GM18511 (cell line): ENCODE measurements at regions not wholly inside any gene's neighbourhood (a gene's known extent, or its start where the extent isn't known, plus 50 kb on each side); places are given as distances from the start of the nearest gene placed in this dataset.

Source experiments
- ATAC-seq: cut with Tn5 transposase; IDR thresholded peaks from one replicate; pipeline ENCODE4 v1.9.1; 2021; ENCODE audit warnings: mild to moderate bottlenecking, moderate library complexity; ENCODE audit not compliant: unreplicated experiment

DNA sequence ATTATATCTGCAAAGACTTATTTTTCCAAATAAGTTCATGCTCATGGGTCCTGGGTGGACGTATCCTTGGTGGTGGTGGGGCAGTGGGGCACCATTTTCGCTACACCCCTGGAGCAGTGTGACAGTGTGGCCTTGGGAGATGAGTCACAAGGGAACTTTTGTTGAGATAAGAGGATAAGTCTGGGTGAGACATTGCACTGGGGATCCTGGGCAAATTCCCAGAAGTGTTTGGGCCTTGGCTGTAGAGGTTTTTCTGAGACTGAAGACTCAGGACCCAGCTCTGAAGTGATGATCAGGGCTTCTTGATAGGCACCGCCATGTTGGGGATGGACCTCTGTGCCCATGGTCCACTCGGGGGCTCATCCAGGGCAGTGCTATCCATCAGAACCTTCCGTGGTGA is 149.4 kb downstream of the MACROH2A1 start:
- ATAC-seq: no peak

DNA sequence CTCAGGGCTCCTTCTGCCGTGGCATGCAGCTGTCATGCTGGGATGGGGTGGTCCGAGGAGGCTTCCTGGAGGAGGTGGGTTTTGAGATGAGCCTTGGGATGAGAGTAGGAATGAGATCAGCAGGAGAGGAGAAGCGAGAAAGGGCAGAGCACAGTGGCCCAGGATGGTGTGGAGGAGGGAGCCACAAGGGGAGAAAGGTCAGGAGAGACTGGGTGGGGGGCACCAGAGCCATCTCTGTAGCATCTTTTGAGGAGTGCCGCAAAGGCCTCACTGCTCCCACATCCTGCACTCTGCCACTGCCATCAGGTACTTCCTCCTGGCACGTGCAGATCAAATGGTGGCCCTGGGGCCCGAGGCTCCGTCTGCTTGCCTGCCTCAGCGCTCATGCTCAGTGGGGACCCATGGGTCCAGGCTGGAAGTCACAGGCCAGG is 150.2 kb downstream of the MACROH2A1 start:
- no peak for ATAC-seq

DNA sequence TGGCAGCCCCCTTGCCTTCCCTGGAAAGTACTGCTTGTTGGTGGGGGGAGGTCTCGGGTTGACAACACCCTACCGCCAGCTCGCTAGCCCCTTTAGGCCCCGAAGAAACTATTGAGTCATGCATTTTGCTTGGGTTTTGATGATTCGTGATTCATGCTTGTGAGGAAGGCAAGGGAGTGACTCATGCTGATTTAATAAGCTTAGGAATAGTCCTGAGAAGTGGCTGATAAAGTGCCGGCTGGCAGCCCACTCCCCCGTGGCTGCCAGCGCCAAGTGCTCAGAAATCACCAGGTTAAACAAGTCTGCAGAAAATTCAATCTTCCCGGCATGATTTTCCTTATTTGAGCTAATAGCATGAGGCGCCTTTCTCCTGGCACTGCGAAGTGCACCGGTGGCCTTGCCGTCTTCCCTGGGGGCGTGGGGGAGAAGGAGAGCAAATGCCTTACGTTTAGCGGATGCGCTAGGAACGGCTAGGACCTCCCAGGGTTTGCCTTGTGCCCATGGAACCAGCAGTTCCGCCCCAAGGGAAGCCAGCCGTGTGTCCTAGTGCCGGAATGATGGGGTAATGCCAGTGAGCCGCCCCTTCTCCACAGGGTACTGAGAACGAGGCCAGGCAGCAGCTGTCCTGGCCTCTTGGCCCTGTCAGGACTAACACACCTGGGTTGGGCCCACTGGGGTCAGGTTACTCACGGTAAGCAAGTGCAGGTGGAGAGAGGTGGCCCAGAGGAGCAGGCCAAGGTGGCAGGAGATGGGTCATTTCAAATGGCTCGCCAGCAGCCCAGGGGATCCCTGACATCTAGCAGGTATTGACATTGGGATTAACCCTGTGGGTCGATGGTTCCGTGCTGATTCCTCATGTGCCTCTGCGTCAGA is 151.9 kb downstream of the MACROH2A1 start:
- ATAC-seq: no peak

DNA sequence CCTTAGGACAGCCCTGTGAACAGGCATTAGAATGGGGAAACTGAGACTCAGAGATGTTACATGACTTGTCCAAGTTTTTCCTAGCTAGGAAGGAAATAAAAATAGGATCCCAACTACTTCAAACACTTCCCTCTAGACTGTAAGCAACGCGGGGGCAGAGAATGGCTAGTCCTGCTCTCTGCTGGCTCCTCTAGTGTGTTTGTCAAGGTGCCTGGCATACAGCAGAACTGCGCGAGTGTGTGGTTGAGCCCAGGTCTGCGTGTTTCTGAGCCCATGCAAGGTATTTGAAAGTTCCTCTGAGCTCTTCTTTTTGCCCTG is 152.5 kb downstream of the MACROH2A1 start:
- ATAC-seq: no peak

DNA sequence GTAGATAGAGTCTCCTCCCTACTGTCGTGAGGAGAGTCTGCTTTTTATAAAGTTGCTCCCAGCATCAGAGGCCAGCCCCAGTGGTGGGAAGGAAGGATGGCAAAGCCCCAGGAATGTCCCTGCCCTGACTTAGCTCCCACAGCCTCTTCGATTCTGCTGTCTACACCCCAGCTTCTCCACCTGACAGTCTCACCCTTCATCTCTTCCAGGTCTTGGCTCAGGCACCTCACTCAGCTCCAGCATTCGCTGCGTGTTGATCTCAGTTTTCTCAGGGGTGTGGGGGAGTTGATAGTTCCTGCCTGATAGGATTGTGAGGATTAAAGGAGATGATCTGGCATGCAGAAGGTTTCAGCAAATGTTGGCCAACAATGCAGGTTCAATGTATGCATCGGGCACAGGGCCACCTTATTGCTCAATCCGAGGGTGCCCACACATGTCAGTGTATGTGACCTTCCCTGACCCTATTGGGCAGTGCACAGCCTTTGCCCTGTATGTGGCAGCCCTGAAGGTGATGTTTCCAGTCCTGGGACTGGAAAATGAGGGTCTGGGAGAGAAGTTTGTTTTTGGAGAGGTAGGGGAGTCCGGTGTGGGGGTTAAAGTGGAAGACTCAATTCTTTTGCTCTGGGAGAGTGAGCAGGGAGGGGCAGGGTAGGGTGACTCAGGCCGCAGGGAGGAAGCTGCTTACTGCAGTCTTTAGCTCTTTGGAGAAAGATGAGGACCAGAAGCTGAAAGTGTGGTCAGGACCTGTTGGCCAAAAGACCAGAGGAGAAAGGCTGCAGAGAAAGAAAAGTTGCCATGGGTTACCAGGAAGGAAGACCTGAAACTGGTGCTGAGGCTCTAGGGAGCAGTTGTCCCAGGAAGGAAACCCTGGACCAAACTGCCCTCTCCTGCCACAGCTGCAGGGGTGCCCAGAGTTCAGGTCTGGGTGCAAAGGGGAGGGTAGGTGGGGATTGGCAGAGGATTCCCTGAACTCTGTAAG is 153.2 kb downstream of the MACROH2A1 start:
- no peak for ATAC-seq

- no peak for ATAC-seq
Observed at GRCh38 chr5:135244620-135245021, 154.4 kb downstream of the MACROH2A1 start.

DNA sequence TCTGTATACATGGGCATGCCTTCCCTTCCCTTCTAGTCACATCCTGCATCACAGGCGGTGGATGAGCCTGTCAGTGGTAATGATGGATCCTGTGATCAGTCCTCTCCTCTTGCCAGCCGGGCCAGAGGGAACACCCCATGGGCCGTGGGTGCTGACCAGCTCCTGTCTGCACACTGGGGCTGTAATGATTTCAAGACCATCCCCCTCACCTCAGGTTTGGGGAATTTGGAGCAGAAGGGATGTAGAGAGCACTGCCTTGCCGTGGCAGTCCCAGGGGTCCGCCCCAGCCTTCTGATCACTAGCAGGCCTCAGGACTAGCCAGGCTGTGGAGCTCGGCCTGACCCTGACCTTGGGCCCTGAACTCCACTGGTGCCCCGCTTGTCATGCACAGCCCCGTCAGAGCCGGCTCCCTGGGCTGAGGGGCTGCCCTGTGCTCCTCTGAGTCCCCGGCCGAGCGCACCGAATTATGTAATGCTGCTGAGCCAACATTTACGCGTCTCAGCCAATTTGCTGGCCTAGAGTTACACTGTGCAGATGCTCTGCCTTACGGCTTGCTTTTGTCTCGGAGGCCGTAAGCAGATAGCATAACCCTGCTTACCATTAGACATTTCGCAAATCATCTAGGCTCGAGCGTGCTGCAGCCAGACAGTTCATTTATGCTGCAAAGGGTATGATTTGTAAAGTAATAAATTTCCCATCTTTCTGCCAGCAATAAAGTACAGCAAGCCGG is 155.3 kb downstream of the MACROH2A1 start:
- ATAC-seq: no peak

DNA sequence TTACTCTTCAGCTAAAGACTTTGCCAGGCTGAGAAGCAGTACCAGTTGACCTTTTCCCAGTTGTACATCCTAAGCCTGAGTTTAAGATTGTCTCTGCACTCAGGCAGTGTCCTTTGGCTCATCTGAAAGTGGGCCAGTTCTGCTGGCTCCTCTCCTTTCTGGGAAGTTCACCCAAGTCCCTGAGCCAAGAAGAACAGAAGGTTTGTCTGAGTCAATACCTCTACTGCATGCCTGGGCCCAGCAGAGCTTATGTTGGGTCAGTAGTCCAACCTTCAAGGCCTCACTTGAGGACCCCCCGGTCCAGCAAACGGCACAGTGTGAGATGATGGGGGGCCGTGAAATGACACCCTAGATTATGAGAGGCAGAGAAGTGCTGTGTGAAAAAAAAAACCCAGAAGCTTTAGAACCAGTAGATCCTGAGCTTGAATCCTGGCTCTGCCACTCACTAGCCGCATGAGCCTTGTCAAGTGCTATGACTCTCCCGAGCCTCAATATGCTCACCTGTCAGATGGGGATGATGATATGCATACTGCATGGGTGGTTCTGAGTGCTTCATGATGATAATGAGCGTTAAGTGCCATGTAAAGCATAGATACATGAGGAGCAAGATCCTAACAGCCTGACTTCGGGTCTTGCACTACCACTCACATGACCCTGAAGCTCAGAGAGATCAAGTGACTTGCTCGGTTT is 156.0 kb downstream of the MACROH2A1 start:
- no peak for ATAC-seq

- ATAC-seq: no peak
Observed at GRCh38 chr5:135242021-135242865, 156.8 kb downstream of the MACROH2A1 start.

GRCh38 chr5:135241536-135241935 is 157.5 kb downstream of the MACROH2A1 start:
- no peak for ATAC-seq

DNA sequence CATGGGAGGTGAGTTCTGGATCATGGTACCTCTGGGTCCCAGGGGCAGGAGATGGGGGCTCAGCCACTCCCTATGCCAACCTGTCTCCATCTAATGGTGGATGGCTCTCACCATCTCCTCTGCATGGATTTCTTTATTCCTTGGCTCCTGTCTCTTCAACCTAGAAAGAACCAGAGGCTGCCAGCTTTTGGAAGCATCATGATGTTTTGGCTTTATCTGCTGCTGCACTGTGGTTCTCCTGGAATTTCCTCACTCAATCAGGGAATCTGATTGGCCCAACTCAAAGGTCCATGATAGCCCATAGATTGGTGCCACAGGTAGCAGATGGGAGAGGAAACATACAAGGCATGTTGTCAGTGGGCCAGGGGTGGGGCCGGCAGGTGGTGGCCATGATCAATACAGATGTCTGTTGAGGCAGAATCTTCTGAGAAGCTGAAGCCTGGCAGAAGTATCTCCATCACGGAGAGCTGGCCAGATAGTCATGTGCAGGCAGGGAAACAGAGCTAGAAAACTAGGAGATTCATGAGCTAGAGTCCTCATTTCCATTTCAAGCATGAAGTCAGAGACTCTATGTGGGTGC is 158.2 kb downstream of the MACROH2A1 start:
- ATAC-seq: no peak

GRCh38 chr5:135240283-135240633 is 158.8 kb downstream of the MACROH2A1 start:
- no peak for ATAC-seq

DNA sequence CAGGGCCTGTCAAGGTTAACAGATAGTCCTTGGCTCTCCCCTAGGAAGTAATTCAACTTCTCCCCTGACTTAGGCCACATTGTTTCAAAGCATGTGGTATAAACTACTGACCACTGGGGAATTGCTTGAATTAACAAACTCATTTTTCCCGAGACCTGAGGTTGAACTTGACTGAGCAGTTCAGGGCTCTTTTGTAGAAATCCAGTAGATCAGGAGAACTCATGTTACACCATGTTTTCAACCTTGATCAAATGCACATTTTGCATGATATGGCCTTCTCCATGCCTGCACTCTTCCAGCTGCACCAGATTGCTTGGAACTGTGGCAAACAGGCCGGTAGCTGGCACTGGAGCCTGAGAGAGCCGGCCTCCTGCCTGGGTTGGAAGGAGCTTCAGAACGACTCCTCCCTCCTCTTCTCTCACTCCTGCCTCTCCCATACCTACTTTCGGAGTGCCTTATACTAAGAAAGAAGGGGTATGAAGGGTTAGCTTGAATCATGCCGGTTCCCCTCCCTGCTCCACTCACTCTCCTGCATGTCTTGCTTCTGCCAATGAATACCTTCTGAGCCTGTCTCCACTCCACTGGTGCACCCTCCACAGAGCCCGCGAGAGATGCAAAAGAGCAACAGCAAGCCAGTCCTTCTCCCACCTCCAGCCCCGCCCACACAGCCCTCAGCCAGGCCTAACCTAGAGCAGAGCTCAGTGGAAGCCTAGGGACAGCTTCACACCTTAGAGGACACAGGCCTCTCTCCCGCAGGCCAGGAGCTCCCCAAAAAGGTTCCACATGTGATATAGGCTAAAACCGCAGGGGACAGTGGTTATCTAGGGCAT is 159.4 kb downstream of the MACROH2A1 start:
- no peak for ATAC-seq

DNA sequence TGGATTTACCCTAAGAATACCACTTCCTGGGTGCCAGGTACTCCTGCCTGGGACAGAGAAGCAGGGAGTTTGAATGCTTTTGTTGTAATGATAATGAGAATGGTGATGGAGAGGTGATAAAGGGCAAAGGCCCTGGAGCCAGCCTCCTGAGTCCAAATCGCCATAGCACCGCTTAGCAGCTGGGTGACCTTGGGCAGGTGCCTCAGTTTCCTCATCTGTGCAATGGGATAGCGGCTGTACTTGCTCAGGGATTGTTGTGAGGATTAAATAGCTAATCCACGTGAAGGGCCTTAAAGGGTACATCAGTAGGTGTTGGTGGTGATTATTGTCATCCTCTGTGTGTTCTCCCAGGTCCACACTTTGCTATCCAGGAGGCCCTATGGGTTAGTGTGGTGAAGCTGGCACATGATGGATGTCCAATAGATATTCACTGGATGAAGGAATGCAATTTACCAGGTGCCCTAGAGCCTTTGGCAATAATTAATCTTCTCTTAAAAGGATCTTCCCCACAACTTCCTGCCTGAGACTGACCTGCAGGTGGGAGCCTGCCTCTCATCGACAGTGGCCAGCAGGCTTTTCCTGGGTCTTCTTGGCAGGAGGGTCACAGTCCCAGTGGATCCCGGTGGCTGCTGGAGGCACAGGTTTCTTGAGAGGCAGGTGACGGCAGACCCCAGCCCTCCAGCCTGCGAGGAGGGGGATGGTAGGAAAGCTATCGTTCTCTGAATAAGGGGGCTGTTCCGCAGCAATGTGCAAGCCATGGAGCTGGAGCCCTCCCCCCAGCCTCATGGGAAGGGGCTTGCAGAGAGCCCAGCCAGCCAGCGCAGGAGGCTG is 160.2 kb downstream of the MACROH2A1 start:
- ATAC-seq: no peak

DNA sequence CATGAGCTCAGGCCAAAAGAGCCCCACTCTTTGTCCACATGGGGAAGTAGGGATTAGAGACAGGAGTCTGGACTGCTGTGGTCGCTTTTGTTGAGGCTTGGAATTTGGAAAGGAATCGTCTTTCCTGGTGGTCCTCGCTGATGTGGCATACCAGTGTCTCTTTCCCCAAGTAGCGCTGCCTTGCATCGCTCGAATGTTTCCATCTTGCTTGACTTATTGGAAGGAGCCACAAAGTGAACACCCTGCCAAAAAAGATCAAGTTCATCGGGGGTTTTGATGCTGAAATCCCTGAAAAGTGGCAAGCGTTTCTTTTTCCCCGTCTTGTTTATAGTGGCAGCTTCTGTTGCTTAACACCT is 161.3 kb downstream of the MACROH2A1 start:
- no peak for ATAC-seq

- ATAC-seq: no peak
Observed at GRCh38 chr5:135236908-135237747, 161.9 kb downstream of the MACROH2A1 start.
